ENCODE measurements at regions not wholly inside any gene's neighbourhood (a gene's known extent, or its start where the extent isn't known, plus 50 kb on each side); places are given as distances from the start of the nearest gene placed in this dataset.

- ChIA-PET POLR2A (no interaction called here), CTCF (interaction anchor here (1.4 kb wide), 1 partner anchor 783 kb away, joined by 3 read pairs; no protein-coding TSS in a partner anchor)
- no peak for TF ChIP-seq CTCF (IDR thresholded peaks at IDR 0.05; ENCODE audit: control extremely low read depth, extremely low read depth, low read depth, missing control alignments)
- no peak for DNase-seq (ENCODE audit: extremely low spot score)
Observed at GRCh38 chr1:193589597-193590040, 403.2 kb upstream of the B3GALT2 start.

DNA sequence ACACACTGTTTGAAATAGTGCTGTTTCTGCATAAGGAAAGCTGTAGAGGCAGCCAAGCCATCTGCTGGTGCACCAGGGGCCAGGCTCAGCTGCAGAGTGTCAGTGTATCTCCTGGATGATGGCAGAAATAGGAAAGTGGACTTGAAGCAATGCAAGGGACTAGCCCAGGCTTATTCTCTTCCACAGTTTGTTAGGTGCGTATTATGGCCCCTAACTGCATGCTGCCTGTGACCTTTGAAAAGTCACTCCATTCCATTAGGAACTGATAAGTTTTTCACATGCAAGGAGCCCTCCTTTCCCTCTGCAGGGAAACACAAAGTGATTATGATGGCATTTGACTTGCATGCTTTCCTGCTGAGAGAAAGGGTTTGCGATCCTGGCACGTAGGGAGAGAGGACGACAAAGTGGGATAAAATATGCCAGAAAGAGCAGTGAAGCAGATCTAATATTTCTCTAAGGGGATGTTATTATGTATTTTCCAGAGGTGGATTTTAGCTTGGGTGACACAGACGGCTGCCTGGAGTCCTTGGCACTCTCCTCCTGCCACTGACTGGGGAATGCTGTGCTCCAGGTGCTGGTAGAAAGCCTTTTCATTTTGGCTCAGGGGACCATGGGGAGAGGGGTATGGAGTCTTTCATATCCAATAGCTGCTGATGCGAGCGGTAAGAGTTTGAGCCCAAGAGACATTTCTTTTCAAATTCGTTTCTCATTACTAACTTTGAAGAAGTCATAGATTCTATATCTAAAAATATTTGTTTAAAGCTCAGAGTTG, 402.1 kb upstream of the B3GALT2 start:
- POLR2A ChIA-PET = no interaction called here
- CTCF ChIA-PET = no interaction called here
- no peak for TF ChIP-seq CTCF (IDR thresholded peaks at IDR 0.05; ENCODE audit: control extremely low read depth, extremely low read depth, low read depth, missing control alignments)
- no peak for DNase-seq (ENCODE audit: extremely low spot score)

GRCh38 chr1:193584731-193585239, 398.4 kb upstream of the B3GALT2 start:
- ChIA-PET CTCF (interaction anchor here (1.0 to 1.7 kb wide), 4 partner anchors 10 to 25 kb away, joined by 3 to 4 read pairs (median 3); no protein-coding TSS in a partner anchor), POLR2A (no interaction called here)
- TF ChIP-seq CTCF (IDR thresholded peaks at IDR 0.05; ENCODE audit: control extremely low read depth, extremely low read depth, low read depth, missing control alignments) = no peak
- DNase-seq (ENCODE audit: extremely low spot score) = no peak

DNA sequence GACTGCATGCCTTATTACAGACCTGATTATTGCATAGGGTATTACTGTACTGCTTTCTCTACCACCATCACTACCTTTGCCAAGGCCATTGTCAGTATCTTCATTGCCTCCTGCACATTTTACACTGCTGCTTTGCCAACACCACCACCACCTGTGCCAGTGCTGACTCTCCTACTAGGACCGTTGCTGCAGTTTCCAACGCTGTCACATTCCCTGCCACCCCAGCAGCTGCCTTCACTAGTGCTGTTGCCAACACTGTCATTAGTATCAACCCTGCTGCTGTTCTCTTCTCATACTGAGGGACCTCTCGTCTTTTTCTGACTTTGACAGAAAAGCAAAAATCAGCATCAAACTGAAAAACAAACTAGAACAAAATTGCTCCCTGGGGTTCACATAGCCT, 394.9 kb upstream of the B3GALT2 start:
- CTCF ChIA-PET = no interaction called here
- no peak for TF ChIP-seq CTCF (IDR thresholded peaks at IDR 0.05; ENCODE audit: control extremely low read depth, extremely low read depth, low read depth, missing control alignments)
- DNase-seq (ENCODE audit: extremely low spot score) = no peak
- POLR2A ChIA-PET = no interaction called here

DNA sequence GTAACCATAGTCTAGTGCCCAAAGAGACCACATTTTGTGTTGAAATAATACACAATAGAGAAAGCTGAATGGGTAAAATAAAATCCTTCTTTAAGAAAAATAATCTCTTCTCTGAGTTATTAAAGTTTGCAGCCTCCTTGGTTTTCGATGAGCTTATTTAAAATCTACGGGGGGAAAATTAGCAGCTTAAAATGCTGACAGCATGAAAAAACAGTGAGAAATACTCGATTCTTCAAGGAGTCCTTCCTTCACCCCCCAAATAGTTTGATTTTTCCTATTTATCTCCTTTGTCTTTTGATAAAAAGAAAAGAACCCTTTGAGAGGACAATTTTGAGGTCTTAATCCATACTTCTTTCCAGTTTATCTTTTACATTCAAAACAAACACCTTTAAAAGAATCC, 394.0 kb upstream of the B3GALT2 start:
- ChIA-PET CTCF (interaction anchor here (0.9 to 1.3 kb wide), 2 partner anchors 18 to 46 kb away, joined by 3 read pairs; no protein-coding TSS in a partner anchor), POLR2A (no interaction called here)
- no peak for DNase-seq (ENCODE audit: extremely low spot score)
- no peak for TF ChIP-seq CTCF (IDR thresholded peaks at IDR 0.05; ENCODE audit: control extremely low read depth, extremely low read depth, low read depth, missing control alignments)

DNA sequence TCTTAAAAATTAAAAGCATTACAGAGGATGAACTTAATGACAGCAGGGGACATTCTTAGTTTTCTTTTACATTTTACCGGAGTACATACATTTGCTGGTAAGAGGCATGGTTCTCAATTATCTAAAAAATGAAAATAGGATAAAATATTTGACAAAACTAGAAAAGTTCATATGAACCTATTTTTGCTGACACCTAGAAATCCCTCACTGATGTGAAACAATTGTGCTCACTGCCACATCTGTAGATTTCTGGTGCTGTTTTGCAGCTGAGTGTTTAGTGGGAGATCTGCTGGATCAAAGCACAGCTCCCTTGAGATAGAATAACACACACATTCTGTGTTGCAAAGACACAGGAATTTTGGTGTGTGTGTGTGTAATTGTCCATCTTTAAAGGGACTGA, 392.9 kb upstream of the B3GALT2 start:
- no peak for DNase-seq (ENCODE audit: extremely low spot score)
- POLR2A ChIA-PET = no interaction called here
- CTCF ChIA-PET = interaction anchor here (0.9 to 1.3 kb wide), 2 partner anchors 20 to 47 kb away, joined by 3 read pairs; no protein-coding TSS in a partner anchor
- no peak for TF ChIP-seq CTCF (IDR thresholded peaks at IDR 0.05; ENCODE audit: control extremely low read depth, extremely low read depth, low read depth, missing control alignments)

Measured in GM10248 (cell line).